ENCODE measurements at regions not wholly inside any gene's neighbourhood (a gene's known extent, or its start where the extent isn't known, plus 50 kb on each side); places are given as distances from the start of the nearest gene placed in this dataset.

- no peak for ATAC-seq
- H3K4me3 Mint-ChIP-seq: no peak overlapping the region
- H3K36me3 Mint-ChIP-seq: no peaks in the 10 kb centered on the region
- DNase-seq (ENCODE audit: low spot score in 2 of 2): no peak
- H3K4me1 Mint-ChIP-seq: no peaks in the 10 kb centered on the region
- no peaks in the 10 kb centered on the region for H3K9me3 Mint-ChIP-seq
- no peak overlapping the region for H3K27ac Mint-ChIP-seq
These were observed 774.3 kb upstream of the NR2F2 start for GRCh38 chr15:95556225-95556624.

GRCh38 chr15:95556866-95557225 lies 773.7 kb upstream of the NR2F2 start:
- H3K9me3 Mint-ChIP-seq: no peaks in the 10 kb centered on the region
- no peaks in the 10 kb centered on the region for H3K36me3 Mint-ChIP-seq
- no peaks in the 10 kb centered on the region for H3K4me1 Mint-ChIP-seq
- no peak overlapping the region for H3K27ac Mint-ChIP-seq
- H3K4me3 Mint-ChIP-seq: no peak overlapping the region
- DNase-seq (ENCODE audit: low spot score in 2 of 2) (no peak), ATAC-seq (no peak)

- DNase-seq (ENCODE audit: low spot score in 2 of 2): no peak
These were observed 773.1 kb upstream of the NR2F2 start for GRCh38 chr15:95557226-95558046.

GRCh38 chr15:95558131-95558530 lies 772.4 kb upstream of the NR2F2 start:
- Mint-ChIP-seq H3K27ac (no peak overlapping the region), H3K4me1 (no peaks in the 10 kb centered on the region), H3K4me3 (no peak overlapping the region), H3K36me3 (no peaks in the 10 kb centered on the region), H3K9me3 (no peaks in the 10 kb centered on the region)
- ATAC-seq (no peak), DNase-seq (ENCODE audit: low spot score in 2 of 2) (no peak)

More at GRCh38 chr15:95557226-95558046, 773.1 kb upstream of the NR2F2 start:
- no peaks in the 10 kb centered on the region for H3K36me3 Mint-ChIP-seq
- ATAC-seq: no peak
- H3K4me3 Mint-ChIP-seq: no peak overlapping the region
- no peak overlapping the region for H3K27ac Mint-ChIP-seq
- H3K4me1 Mint-ChIP-seq: no peaks in the 10 kb centered on the region
- no peaks in the 10 kb centered on the region for H3K9me3 Mint-ChIP-seq

GRCh38 chr15:95558916-95559315 lies 771.6 kb upstream of the NR2F2 start:
- Mint-ChIP-seq H3K4me3 (no peak overlapping the region), H3K4me1 (no peaks in the 10 kb centered on the region), H3K27ac (no peak overlapping the region), H3K36me3 (no peaks in the 10 kb centered on the region), H3K9me3 (no peaks in the 10 kb centered on the region)
- DNase-seq (ENCODE audit: low spot score in 2 of 2) (no peak), ATAC-seq (no peak)

GRCh38 chr15:95559875-95560394 lies 770.6 kb upstream of the NR2F2 start:
- Mint-ChIP-seq H3K36me3 (no peaks in the 10 kb centered on the region), H3K9me3 (no peaks in the 10 kb centered on the region), H3K4me1 (no peaks in the 10 kb centered on the region), H3K4me3 (no peak overlapping the region), H3K27ac (no peak overlapping the region)
- DNase-seq (ENCODE audit: low spot score in 2 of 2): no peak
- ATAC-seq: no peak

- Mint-ChIP-seq H3K9me3 (no peaks in the 10 kb centered on the region), H3K27ac (no peak overlapping the region), H3K36me3 (no peaks in the 10 kb centered on the region), H3K4me3 (no peak overlapping the region), H3K4me1 (no peaks in the 10 kb centered on the region)
- DNase-seq (ENCODE audit: low spot score in 2 of 2) (no peak), ATAC-seq (no peak)
These were observed 769.0 kb upstream of the NR2F2 start for GRCh38 chr15:95561463-95561862.

GRCh38 chr15:95563634-95564033 lies 766.9 kb upstream of the NR2F2 start:
- Mint-ChIP-seq H3K36me3 (no peaks in the 10 kb centered on the region), H3K27ac (no peak overlapping the region), H3K4me3 (no peak overlapping the region), H3K9me3 (peaks cover 2% of the 10 kb centered on the region), H3K4me1 (no peaks in the 10 kb centered on the region)
- ATAC-seq (no peak), DNase-seq (ENCODE audit: low spot score in 2 of 2) (no peak)

- DNase-seq (ENCODE audit: low spot score in 2 of 2) (no peak), ATAC-seq (no peak)
- no peak overlapping the region for H3K27ac Mint-ChIP-seq
- no peak overlapping the region for H3K4me3 Mint-ChIP-seq
- no peaks in the 10 kb centered on the region for H3K4me1 Mint-ChIP-seq
- H3K36me3 Mint-ChIP-seq: no peaks in the 10 kb centered on the region
- H3K9me3 Mint-ChIP-seq: peaks cover 3% of the 10 kb centered on the region
These were observed 765.4 kb upstream of the NR2F2 start for GRCh38 chr15:95565016-95565600.

- Mint-ChIP-seq H3K9me3 (peaks cover 3% of the 10 kb centered on the region), H3K36me3 (no peaks in the 10 kb centered on the region), H3K27ac (no peak overlapping the region), H3K4me1 (no peaks in the 10 kb centered on the region), H3K4me3 (no peak overlapping the region)
- ATAC-seq (no peak), DNase-seq (ENCODE audit: low spot score in 2 of 2) (no peak)
These were observed 764.8 kb upstream of the NR2F2 start for GRCh38 chr15:95565690-95566089.

GRCh38 chr15:95567686-95568085 lies 762.8 kb upstream of the NR2F2 start:
- Mint-ChIP-seq H3K36me3 (no peaks in the 10 kb centered on the region), H3K27ac (no peak overlapping the region), H3K4me3 (no peak overlapping the region), H3K4me1 (no peaks in the 10 kb centered on the region), H3K9me3 (peaks cover 8% of the 10 kb centered on the region)
- DNase-seq (ENCODE audit: low spot score in 2 of 2): no peak
- no peak for ATAC-seq

- DNase-seq (ENCODE audit: low spot score in 2 of 2) (no peak), ATAC-seq (no peak)
- Mint-ChIP-seq H3K36me3 (no peaks in the 10 kb centered on the region), H3K27ac (no peak overlapping the region), H3K4me1 (no peaks in the 10 kb centered on the region), H3K4me3 (no peak overlapping the region), H3K9me3 (peaks cover 6% of the 10 kb centered on the region)
These were observed 756.4 kb upstream of the NR2F2 start for GRCh38 chr15:95574053-95574452.

- H3K9me3 Mint-ChIP-seq: no peaks in the 10 kb centered on the region
- DNase-seq (ENCODE audit: low spot score in 2 of 2): no peak
- H3K4me3 Mint-ChIP-seq: no peak overlapping the region
- no peaks in the 10 kb centered on the region for H3K4me1 Mint-ChIP-seq
- no peak overlapping the region for H3K27ac Mint-ChIP-seq
- no peak for ATAC-seq
- no peaks in the 10 kb centered on the region for H3K36me3 Mint-ChIP-seq
These were observed 752.6 kb upstream of the NR2F2 start for GRCh38 chr15:95577927-95578326.

- peaks cover 3% of the 10 kb centered on the region for H3K9me3 Mint-ChIP-seq
- DNase-seq (ENCODE audit: low spot score in 2 of 2) (no peak), ATAC-seq (no peak)
- H3K36me3 Mint-ChIP-seq: no peaks in the 10 kb centered on the region
- H3K27ac Mint-ChIP-seq: no peak overlapping the region
- H3K4me1 Mint-ChIP-seq: no peaks in the 10 kb centered on the region
- no peak overlapping the region for H3K4me3 Mint-ChIP-seq
These were observed 750.4 kb upstream of the NR2F2 start for GRCh38 chr15:95580121-95580520.

GRCh38 chr15:95581595-95581994 lies 748.9 kb upstream of the NR2F2 start:
- H3K4me3 Mint-ChIP-seq: no peak overlapping the region
- DNase-seq (ENCODE audit: low spot score in 2 of 2) (no peak), ATAC-seq (no peak)
- H3K9me3 Mint-ChIP-seq: peaks cover 3% of the 10 kb centered on the region
- no peaks in the 10 kb centered on the region for H3K4me1 Mint-ChIP-seq
- no peaks in the 10 kb centered on the region for H3K36me3 Mint-ChIP-seq
- H3K27ac Mint-ChIP-seq: no peak overlapping the region

- ATAC-seq (no peak), DNase-seq (ENCODE audit: low spot score in 2 of 2) (no peak)
- no peaks in the 10 kb centered on the region for H3K36me3 Mint-ChIP-seq
- H3K9me3 Mint-ChIP-seq: peaks cover 3% of the 10 kb centered on the region
- H3K4me1 Mint-ChIP-seq: no peaks in the 10 kb centered on the region
- no peak overlapping the region for H3K27ac Mint-ChIP-seq
- H3K4me3 Mint-ChIP-seq: no peak overlapping the region
These were observed 746.4 kb upstream of the NR2F2 start for GRCh38 chr15:95584088-95584487.

All from stimulated activated effector memory CD8-positive, alpha-beta T cell treated with anti-CD3 and anti-CD28 coated beads, Interleukin-12 subunit alpha, Interleukin-12 subunit beta, amount 100 ng/mL, for 72 hours (primary cell).